HepG2 (cell line): ENCODE measurements at regions not wholly inside any gene's neighbourhood (a gene's known extent, or its start where the extent isn't known, plus 50 kb on each side); places are given as distances from the start of the nearest gene placed in this dataset.

ENCODE experiments used
- AGO1 ChIP-seq: fragments of 200-400 bp; formaldehyde crosslinking; IDR thresholded peaks from 2 replicates; pipeline ENCODE4 v1.6.1; 2017; ENCODE audit warnings: mild to moderate bottlenecking, low read depth, low read length, moderate library complexity; ENCODE audit not compliant: poor library complexity, severe bottlenecking
- ATM ChIP-seq: fragments of 450-650 bp; IDR thresholded peaks from 2 replicates; pipeline ENCODE4 v1.7.1; 2017; ENCODE audit warnings: mild to moderate bottlenecking, borderline replicate concordance
- MTA1 ChIP-seq: sonication (generic); formaldehyde crosslinking; IDR thresholded peaks from 2 replicates; pipeline ENCODE4 v1.4.0; 2020; ENCODE audit warnings: missing genetic modification reagents, mild to moderate bottlenecking, borderline replicate concordance
- NPAS2 ChIP-seq: sonication (generic); formaldehyde crosslinking; IDR thresholded peaks from 2 replicates; pipeline ENCODE4 v1.8.0; 2022; ENCODE audit warnings: mild to moderate bottlenecking, missing genetic modification reagents, borderline replicate concordance
- POLR2AphosphoS2 ChIP-seq: IDR thresholded peaks from 2 replicates; pipeline ENCODE4 v1.6.1; 2011; ENCODE audit warnings: low read depth, low read length, improper control_type of control experiment
- TCF12 ChIP-seq, 2 experiments: fragments of 450-650 bp in 1 of 2; sonication (generic) in 1 of 2; formaldehyde crosslinking in 1 of 2; IDR thresholded peaks; 2 replicates each; pipeline versions ENCODE4 v1.6.1 to v1.8.0; 2017 to 2022; ENCODE audit warnings: antibody characterized with exemption in 1 of 2, mild to moderate bottlenecking in 1 of 2, missing genetic modification reagents in 1 of 2, moderate library complexity in 1 of 2
- ZFP36L1 ChIP-seq: sonication (generic); formaldehyde crosslinking; IDR thresholded peaks from 2 replicates; pipeline ENCODE4 v1.8.0; 2022; ENCODE audit warnings: mild to moderate bottlenecking, missing genetic modification reagents, moderate library complexity
- ZNF333 ChIP-seq: sonication (generic); formaldehyde crosslinking; IDR thresholded peaks from 2 replicates; pipeline ENCODE4 v1.4.0; 2020; ENCODE audit warnings: mild to moderate bottlenecking, missing genetic modification reagents, borderline replicate concordance
- ZNF367 ChIP-seq: sonication (generic); formaldehyde crosslinking; IDR thresholded peaks from 2 replicates; pipeline ENCODE4 v1.4.0; 2020; ENCODE audit warnings: missing genetic modification reagents, borderline replicate concordance
- ZNF644 ChIP-seq: IDR thresholded peaks from 2 replicates; pipeline ENCODE4 v1.6.1; 2016; ENCODE audit warnings: low read depth
- ZNF850 ChIP-seq: sonication (generic); formaldehyde crosslinking; conservative IDR thresholded peaks from 2 replicates; pipeline ENCODE4 v1.9.0; 2021; ENCODE audit warnings: mild to moderate bottlenecking, missing genetic modification reagents
- TF ChIP-seq, protein P1 (sequence below): sonication (generic); formaldehyde crosslinking; IDR thresholded peaks from 2 replicates; pipeline ENCODE4 v1.4.0; 2020; ENCODE audit warnings: missing genetic modification reagents
- TF ChIP-seq, protein P2 (sequence below): sonication (generic); formaldehyde crosslinking; IDR thresholded peaks from 2 replicates; pipeline ENCODE4 v1.9.0; 2021; ENCODE audit warnings: mild to moderate bottlenecking, missing genetic modification reagents
- TF ChIP-seq, protein P3 (sequence below): sonication (generic); formaldehyde crosslinking; IDR thresholded peaks from 2 replicates; pipeline ENCODE4 v1.4.0; 2020; ENCODE audit warnings: missing genetic modification reagents, low read depth, mild to moderate bottlenecking, borderline replicate concordance

DNA sequence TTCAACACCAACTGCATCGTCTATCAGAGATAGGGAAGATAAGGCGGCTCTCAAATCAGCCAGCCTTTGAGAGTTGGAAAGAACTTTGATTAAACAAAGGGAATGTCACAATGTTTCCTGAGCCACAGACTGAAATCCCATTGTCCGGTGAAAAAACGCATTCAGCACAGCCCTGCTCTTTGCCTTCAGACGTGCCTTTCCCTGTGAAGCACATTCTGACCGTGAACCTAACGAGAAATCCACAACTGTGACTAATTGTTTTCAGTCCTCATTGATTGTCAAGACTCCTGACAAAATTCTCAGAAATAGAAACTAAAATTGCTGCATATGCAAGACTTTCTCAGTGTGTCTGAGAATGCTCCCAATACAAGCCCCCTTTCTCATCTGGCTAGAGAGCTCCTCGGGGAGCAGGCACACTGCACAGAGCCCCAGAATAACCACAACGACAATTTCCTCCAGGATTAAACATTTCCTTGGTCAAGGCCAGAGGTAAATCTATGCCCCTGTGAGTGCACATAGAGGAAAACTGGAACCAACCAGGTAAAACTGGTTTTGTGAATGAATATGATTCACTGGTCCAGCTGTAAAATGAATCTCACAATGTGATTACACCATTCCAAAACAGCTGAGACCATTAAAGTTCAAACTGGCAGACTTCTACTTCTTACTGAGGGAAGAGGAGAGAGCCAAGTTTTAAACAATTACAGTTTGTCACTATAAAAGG, 561.9 kb upstream of the ID2 start (continued):
- TF ChIP-seq, protein P1, sequence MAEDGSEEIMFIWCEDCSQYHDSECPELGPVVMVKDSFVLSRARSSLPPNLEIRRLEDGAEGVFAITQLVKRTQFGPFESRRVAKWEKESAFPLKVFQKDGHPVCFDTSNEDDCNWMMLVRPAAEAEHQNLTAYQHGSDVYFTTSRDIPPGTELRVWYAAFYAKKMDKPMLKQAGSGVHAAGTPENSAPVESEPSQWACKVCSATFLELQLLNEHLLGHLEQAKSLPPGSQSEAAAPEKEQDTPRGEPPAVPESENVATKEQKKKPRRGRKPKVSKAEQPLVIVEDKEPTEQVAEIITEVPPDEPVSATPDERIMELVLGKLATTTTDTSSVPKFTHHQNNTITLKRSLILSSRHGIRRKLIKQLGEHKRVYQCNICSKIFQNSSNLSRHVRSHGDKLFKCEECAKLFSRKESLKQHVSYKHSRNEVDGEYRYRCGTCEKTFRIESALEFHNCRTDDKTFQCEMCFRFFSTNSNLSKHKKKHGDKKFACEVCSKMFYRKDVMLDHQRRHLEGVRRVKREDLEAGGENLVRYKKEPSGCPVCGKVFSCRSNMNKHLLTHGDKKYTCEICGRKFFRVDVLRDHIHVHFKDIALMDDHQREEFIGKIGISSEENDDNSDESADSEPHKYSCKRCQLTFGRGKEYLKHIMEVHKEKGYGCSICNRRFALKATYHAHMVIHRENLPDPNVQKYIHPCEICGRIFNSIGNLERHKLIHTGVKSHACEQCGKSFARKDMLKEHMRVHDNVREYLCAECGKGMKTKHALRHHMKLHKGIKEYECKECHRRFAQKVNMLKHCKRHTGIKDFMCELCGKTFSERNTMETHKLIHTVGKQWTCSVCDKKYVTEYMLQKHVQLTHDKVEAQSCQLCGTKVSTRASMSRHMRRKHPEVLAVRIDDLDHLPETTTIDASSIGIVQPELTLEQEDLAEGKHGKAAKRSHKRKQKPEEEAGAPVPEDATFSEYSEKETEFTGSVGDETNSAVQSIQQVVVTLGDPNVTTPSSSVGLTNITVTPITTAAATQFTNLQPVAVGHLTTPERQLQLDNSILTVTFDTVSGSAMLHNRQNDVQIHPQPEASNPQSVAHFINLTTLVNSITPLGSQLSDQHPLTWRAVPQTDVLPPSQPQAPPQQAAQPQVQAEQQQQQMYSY (CRISPR knock-in tag) = no peak
- TF ChIP-seq POLR2AphosphoS2 (no peak), AGO1 (no peak), MTA1 (no peak; the same call in 1 of the 2 replicates), ATM (no peak), NPAS2 (no peak), ZNF644 (CRISPR knock-in tag) (peak; percentile 40; the same call in 1 of the 2 replicates), ZNF367 (CRISPR knock-in tag) (no peak), TCF12 (IDR thresholded peaks at IDR 0.05) (no peak), TCF12 (CRISPR knock-in tag; IDR thresholded peaks at IDR 0.05) (peak; percentile 55), ZNF333 (no peak), ZNF850 (CRISPR knock-in tag) (no peak), ZFP36L1 (peak; percentile 85; the same call in 1 of the 2 replicates)
- TF ChIP-seq, protein P2, sequence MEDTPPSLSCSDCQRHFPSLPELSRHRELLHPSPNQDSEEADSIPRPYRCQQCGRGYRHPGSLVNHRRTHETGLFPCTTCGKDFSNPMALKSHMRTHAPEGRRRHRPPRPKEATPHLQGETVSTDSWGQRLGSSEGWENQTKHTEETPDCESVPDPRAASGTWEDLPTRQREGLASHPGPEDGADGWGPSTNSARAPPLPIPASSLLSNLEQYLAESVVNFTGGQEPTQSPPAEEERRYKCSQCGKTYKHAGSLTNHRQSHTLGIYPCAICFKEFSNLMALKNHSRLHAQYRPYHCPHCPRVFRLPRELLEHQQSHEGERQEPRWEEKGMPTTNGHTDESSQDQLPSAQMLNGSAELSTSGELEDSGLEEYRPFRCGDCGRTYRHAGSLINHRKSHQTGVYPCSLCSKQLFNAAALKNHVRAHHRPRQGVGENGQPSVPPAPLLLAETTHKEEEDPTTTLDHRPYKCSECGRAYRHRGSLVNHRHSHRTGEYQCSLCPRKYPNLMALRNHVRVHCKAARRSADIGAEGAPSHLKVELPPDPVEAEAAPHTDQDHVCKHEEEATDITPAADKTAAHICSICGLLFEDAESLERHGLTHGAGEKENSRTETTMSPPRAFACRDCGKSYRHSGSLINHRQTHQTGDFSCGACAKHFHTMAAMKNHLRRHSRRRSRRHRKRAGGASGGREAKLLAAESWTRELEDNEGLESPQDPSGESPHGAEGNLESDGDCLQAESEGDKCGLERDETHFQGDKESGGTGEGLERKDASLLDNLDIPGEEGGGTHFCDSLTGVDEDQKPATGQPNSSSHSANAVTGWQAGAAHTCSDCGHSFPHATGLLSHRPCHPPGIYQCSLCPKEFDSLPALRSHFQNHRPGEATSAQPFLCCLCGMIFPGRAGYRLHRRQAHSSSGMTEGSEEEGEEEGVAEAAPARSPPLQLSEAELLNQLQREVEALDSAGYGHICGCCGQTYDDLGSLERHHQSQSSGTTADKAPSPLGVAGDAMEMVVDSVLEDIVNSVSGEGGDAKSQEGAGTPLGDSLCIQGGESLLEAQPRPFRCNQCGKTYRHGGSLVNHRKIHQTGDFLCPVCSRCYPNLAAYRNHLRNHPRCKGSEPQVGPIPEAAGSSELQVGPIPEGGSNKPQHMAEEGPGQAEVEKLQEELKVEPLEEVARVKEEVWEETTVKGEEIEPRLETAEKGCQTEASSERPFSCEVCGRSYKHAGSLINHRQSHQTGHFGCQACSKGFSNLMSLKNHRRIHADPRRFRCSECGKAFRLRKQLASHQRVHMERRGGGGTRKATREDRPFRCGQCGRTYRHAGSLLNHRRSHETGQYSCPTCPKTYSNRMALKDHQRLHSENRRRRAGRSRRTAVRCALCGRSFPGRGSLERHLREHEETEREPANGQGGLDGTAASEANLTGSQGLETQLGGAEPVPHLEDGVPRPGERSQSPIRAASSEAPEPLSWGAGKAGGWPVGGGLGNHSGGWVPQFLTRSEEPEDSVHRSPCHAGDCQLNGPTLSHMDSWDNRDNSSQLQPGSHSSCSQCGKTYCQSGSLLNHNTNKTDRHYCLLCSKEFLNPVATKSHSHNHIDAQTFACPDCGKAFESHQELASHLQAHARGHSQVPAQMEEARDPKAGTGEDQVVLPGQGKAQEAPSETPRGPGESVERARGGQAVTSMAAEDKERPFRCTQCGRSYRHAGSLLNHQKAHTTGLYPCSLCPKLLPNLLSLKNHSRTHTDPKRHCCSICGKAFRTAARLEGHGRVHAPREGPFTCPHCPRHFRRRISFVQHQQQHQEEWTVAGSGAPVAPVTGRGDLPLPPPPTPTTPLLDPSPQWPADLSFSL (CRISPR knock-in tag) = peak; percentile 81
- TF ChIP-seq, protein P3, sequence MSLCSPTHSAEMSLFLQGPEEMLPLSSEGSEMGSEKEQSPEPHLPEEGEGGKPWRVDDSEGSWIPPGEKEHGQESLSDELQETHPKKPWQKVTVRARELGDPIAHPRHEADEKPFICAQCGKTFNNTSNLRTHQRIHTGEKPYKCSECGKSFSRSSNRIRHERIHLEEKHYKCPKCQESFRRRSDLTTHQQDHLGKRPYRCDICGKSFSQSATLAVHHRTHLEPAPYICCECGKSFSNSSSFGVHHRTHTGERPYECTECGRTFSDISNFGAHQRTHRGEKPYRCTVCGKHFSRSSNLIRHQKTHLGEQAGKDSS (CRISPR knock-in tag) = peak; percentile 79; the same call in 1 of the 2 replicates
